GM12878 (cell line): ENCODE measurements at regions not wholly inside any gene's neighbourhood (a gene's known extent, or its start where the extent isn't known, plus 50 kb on each side); places are given as distances from the start of the nearest gene placed in this dataset.
A peak's percentile ranks its signal among the peaks of the same experiment; 100 is the strongest.

Experiments
- ETV6 ChIP-seq, 2 experiments: fragments of 450-650 bp in 1 of 2; IDR thresholded peaks in 1 of 2; conservative IDR thresholded peaks in 1 of 2; 2 replicates each; pipeline ENCODE4 v1.6.1; 2014; ENCODE audit warnings: antibody characterized with exemption in 1 of 2, borderline replicate concordance in 1 of 2, low read depth in 1 of 2, mild to moderate bottlenecking in 1 of 2, moderate library complexity in 1 of 2
- IKZF1 ChIP-seq: fragments of 450-650 bp; conservative IDR thresholded peaks from 2 replicates; pipeline ENCODE4 v1.6.1; 2017; ENCODE audit warnings: antibody characterized with exemption, mild to moderate bottlenecking
- IRF5 ChIP-seq: fragments of 450-650 bp; IDR thresholded peaks from 2 replicates; pipeline ENCODE4 v1.6.1; 2017; ENCODE audit warnings: borderline replicate concordance
- NFXL1 ChIP-seq: fragments of 450-650 bp; IDR thresholded peaks from 2 replicates; pipeline ENCODE4 v1.6.1; 2017; ENCODE audit warnings: antibody characterized with exemption, mild to moderate bottlenecking, borderline replicate concordance
- PKNOX1 ChIP-seq: fragments of 450-650 bp; IDR thresholded peaks from 2 replicates; pipeline ENCODE4 v1.6.1; 2016; ENCODE audit warnings: mild to moderate bottlenecking
- POLR2A ChIP-seq: IDR thresholded peaks from 2 replicates; pipeline ENCODE4 v1.6.1; 2011; ENCODE audit warnings: low read depth, mild to moderate bottlenecking, low read length
- ZBTB40 ChIP-seq: fragments of 450-650 bp; IDR thresholded peaks from 2 replicates; pipeline ENCODE4 v1.6.1; 2016; ENCODE audit warnings: mild to moderate bottlenecking, moderate library complexity, borderline replicate concordance

GRCh38 chr3:64342940-64343688 is 117.8 kb upstream of the PRICKLE2 start (continued):
- TF ChIP-seq IRF5 (no peak), NFXL1 (peak; percentile 67; the same call in 1 of the 2 replicates), ZBTB40 (peak; percentile 65; the same call in 1 of the 2 replicates), IKZF1 (no peak), ETV6 (conservative IDR thresholded peaks at IDR 0.05 in 1 of 2, IDR thresholded peaks at IDR 0.05 in 1 of 2; ENCODE audit: borderline replicate concordance in 1 of 2, low read depth in 1 of 2) (no peak; a peak in 1 of 4 replicates), POLR2A (no peak), PKNOX1 (no peak)
